ENCODE measurements at regions not wholly inside any gene's neighbourhood (a gene's known extent, or its start where the extent isn't known, plus 50 kb on each side); places are given as distances from the start of the nearest gene placed in this dataset.

DNA sequence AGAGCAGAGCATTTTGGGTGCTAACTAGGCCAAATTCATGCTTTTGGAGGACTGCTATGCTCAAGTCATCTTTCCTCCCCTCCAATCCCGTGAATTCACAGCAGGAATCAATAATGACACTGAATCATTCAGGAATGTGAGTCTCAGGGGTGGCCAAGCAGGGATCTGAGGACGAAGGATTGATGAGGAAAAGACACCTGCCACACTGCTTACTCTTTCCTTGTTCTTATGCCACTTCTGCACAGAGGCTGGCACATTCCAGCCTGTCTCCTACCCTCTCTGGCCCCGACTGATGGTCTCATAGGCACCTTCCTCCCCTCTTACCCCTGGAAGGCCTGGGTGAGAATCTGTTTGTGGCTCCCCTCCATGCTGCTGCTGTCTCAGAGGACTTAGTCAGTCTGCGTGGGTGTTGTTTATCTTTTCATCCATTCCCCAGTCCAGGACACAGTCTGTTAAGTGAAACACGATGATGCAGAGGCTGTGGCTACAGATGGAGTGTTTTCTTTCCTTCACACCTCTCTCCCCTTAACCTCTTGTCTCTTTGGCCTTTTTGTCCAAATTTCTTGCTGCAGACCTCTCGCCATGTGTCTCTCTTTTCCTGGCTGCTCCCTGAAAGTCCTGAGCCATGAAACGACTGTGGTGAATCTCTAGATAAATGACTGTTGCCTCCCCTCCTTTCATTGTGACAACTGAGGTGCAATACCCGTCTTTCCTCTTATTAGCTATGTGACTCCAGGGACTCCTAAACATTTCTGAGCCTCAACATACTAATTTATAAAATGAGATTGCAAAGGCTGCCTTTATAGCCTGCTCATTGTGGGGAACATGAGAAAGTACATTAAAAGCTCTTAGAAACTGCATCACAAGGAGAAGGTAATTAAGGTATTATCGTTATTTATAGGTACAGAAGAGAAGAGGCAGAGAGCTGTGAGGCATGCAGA, 86.9 kb downstream of the RDH14 start:
- Histone ChIP-seq H3K4me2 (ENCODE audit: insufficient read depth, insufficient read length, low read length) (no peak overlapping the region), H3T11ph (ENCODE audit: low read length) (no peak overlapping the region), H2BK120ac (ENCODE audit: low read depth, low read length, poor library complexity, severe bottlenecking) (no peak overlapping the region), H3K9ac (ENCODE audit: extremely low read depth, insufficient read length, low read length) (no peak overlapping the region), H2AFZ (ENCODE audit: low read length) (no peak overlapping the region), H4K8ac (replicated peaks; ENCODE audit: insufficient read length, low read depth, low read length) (no peak overlapping the region), H4K20me1 (ENCODE audit: control insufficient read depth, insufficient read depth, insufficient read length) (no peaks in the 10 kb centered on the region), H3K56ac (ENCODE audit: insufficient read length, low read depth, low read length) (no peak overlapping the region), H2BK15ac (ENCODE audit: low read depth, low read length) (no peak overlapping the region), H3K23me2 (ENCODE audit: insufficient read length, low read depth, low read length, poor library complexity, severe bottlenecking) (no peaks in the 10 kb centered on the region), H4K5ac (ENCODE audit: insufficient read length, low read depth, low read length) (no peak overlapping the region), H3K14ac (ENCODE audit: insufficient read depth, low read length) (no peak overlapping the region), H4K91ac (ENCODE audit: insufficient read length, low read depth, low read length) (no peak overlapping the region), H3K18ac (ENCODE audit: insufficient read length, low read depth, low read length) (no peak overlapping the region), H2BK12ac (ENCODE audit: insufficient read length, low read depth, low read length) (no peak overlapping the region), H3K4me1 (ENCODE audit: insufficient read depth, low read length) (no peaks in the 10 kb centered on the region; the same call in 1 of the 2 replicates), H2AK5ac (ENCODE audit: insufficient read length, low read length) (no peak overlapping the region), H3K27ac (ENCODE audit: insufficient read length, low read depth, low read length) (no peak overlapping the region), H3K79me2 (ENCODE audit: insufficient read depth, low read length) (no peaks in the 10 kb centered on the region), H3K9me3 (ENCODE audit: control insufficient read depth, low read depth, low read length) (no peaks in the 10 kb centered on the region), H3K4ac (ENCODE audit: low read depth, low read length) (no peak overlapping the region), H3K23ac (ENCODE audit: insufficient read length, low read depth, low read length) (no peak overlapping the region), H3K79me1 (ENCODE audit: insufficient read depth, low read depth, low read length, poor library complexity, severe bottlenecking) (no peaks in the 10 kb centered on the region), H2BK5ac (ENCODE audit: insufficient read length, low read length) (no peak overlapping the region), H3K27me3 (ENCODE audit: insufficient read depth, low read length) (no peaks in the 10 kb centered on the region), H2BK20ac (ENCODE audit: low read depth, low read length, poor library complexity, severe bottlenecking) (no peak overlapping the region)
- TF ChIP-seq, protein P1, sequence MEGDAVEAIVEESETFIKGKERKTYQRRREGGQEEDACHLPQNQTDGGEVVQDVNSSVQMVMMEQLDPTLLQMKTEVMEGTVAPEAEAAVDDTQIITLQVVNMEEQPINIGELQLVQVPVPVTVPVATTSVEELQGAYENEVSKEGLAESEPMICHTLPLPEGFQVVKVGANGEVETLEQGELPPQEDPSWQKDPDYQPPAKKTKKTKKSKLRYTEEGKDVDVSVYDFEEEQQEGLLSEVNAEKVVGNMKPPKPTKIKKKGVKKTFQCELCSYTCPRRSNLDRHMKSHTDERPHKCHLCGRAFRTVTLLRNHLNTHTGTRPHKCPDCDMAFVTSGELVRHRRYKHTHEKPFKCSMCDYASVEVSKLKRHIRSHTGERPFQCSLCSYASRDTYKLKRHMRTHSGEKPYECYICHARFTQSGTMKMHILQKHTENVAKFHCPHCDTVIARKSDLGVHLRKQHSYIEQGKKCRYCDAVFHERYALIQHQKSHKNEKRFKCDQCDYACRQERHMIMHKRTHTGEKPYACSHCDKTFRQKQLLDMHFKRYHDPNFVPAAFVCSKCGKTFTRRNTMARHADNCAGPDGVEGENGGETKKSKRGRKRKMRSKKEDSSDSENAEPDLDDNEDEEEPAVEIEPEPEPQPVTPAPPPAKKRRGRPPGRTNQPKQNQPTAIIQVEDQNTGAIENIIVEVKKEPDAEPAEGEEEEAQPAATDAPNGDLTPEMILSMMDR (conservative IDR thresholded peaks at IDR 0.05) = no peak
- Mint-ChIP-seq H3K4me1 (peaks cover 2 to 14% of the 10 kb centered on the region in 2 experiments; a peak in 3 of 4 replicates), H3K27ac (peak overlapping the region in 1 of 3 experiments; percentile 59; a peak in 1 of 7 replicates), H3K9me3 (no peaks in the 10 kb centered on the region), H3K36me3 (ENCODE audit: insufficient read depth in 1 of 3, low read depth in 3 of 3) (no peaks in the 10 kb centered on the region), H3K4me3 (no peak overlapping the region), H3K27me3 (ENCODE audit: low read depth) (no peaks in the 10 kb centered on the region)
- DNase-seq = no peak
- no CpG with 5 or more reads among the region's 9 CpGs for WGBS (ENCODE audit: extremely low coverage, insufficient read length, low lambda C conversion rate)
